ENCODE measurements at regions not wholly inside any gene's neighbourhood (a gene's known extent, or its start where the extent isn't known, plus 50 kb on each side); places are given as distances from the start of the nearest gene placed in this dataset.

GRCh38 chr14:30193101-30193500, 265.5 kb upstream of the PRKD1 start:
- no peak for TF ChIP-seq REST (IDR thresholded peaks at IDR 0.05; ENCODE audit: insufficient read depth in 1 of 2, low read depth in 2 of 2, low read length in 2 of 2)

- TF ChIP-seq REST (IDR thresholded peaks at IDR 0.05; ENCODE audit: insufficient read depth in 1 of 2, low read depth in 2 of 2, low read length in 2 of 2) (no peak), SIN3A (IDR thresholded peaks at IDR 0.05; ENCODE audit: borderline replicate concordance, insufficient read depth, low read length) (no peak), TAF1 (IDR thresholded peaks at IDR 0.05; ENCODE audit: borderline replicate concordance, insufficient read depth, low read length) (no peak), FOXP2 (optimal IDR thresholded peaks at IDR 0.05; ENCODE audit: borderline replicate concordance, extremely low read depth, extremely low read length, insufficient read depth) (no peak), POLR2AphosphoS5 (IDR thresholded peaks at IDR 0.05; ENCODE audit: low read depth, low read length) (no peak)
Measured at GRCh38 chr14:30193845-30194501, 266.3 kb upstream of the PRKD1 start.

GRCh38 chr14:30194741-30195148, 267.1 kb upstream of the PRKD1 start:
- TF ChIP-seq SIN3A (IDR thresholded peaks at IDR 0.05; ENCODE audit: borderline replicate concordance, insufficient read depth, low read length) (no peak), FOXP2 (optimal IDR thresholded peaks at IDR 0.05; ENCODE audit: borderline replicate concordance, extremely low read depth, extremely low read length, insufficient read depth) (no peak), POLR2AphosphoS5 (IDR thresholded peaks at IDR 0.05; ENCODE audit: low read depth, low read length) (no peak), REST (IDR thresholded peaks at IDR 0.05; ENCODE audit: insufficient read depth in 1 of 2, low read depth in 2 of 2, low read length in 2 of 2) (no peak), TAF1 (IDR thresholded peaks at IDR 0.05; ENCODE audit: borderline replicate concordance, insufficient read depth, low read length) (no peak)

GRCh38 chr14:30195941-30196340, 268.3 kb upstream of the PRKD1 start:
- TF ChIP-seq REST (IDR thresholded peaks at IDR 0.05; ENCODE audit: insufficient read depth in 1 of 2, low read depth in 2 of 2, low read length in 2 of 2), result no peak
- no peak for TF ChIP-seq TAF1 (IDR thresholded peaks at IDR 0.05; ENCODE audit: borderline replicate concordance, insufficient read depth, low read length)
- no peak for TF ChIP-seq POLR2AphosphoS5 (IDR thresholded peaks at IDR 0.05; ENCODE audit: low read depth, low read length)
- no peak for TF ChIP-seq FOXP2 (optimal IDR thresholded peaks at IDR 0.05; ENCODE audit: borderline replicate concordance, extremely low read depth, extremely low read length, insufficient read depth)

GRCh38 chr14:30196861-30197260, 269.2 kb upstream of the PRKD1 start:
- TF ChIP-seq REST (IDR thresholded peaks at IDR 0.05; ENCODE audit: insufficient read depth in 1 of 2, low read depth in 2 of 2, low read length in 2 of 2) (no peak), FOXP2 (optimal IDR thresholded peaks at IDR 0.05; ENCODE audit: borderline replicate concordance, extremely low read depth, extremely low read length, insufficient read depth) (no peak), POLR2AphosphoS5 (IDR thresholded peaks at IDR 0.05; ENCODE audit: low read depth, low read length) (no peak), SIN3A (IDR thresholded peaks at IDR 0.05; ENCODE audit: borderline replicate concordance, insufficient read depth, low read length) (no peak), TAF1 (IDR thresholded peaks at IDR 0.05; ENCODE audit: borderline replicate concordance, insufficient read depth, low read length) (no peak)
